GM19438 (cell line): ENCODE measurements at regions not wholly inside any gene's neighbourhood (a gene's known extent, or its start where the extent isn't known, plus 50 kb on each side); places are given as distances from the start of the nearest gene placed in this dataset.
"Not testable (repeated sequence)": the region's sequence is repeated elsewhere in the genome, so short reads cannot be mapped to it uniquely, and the experiment has no call there.

Experiments used
- ATAC-seq: cut with Tn5 transposase; IDR thresholded peaks from one replicate; pipeline ENCODE4 v1.9.1; 2021; ENCODE audit warnings: low read depth; ENCODE audit not compliant: unreplicated experiment

- ATAC-seq: not testable (repeated sequence)
Observed at GRCh38 chr10:3634646-3635045, 150.4 kb downstream of the KLF6 start.

GRCh38 chr10:3631701-3632330 lies 153.2 kb downstream of the KLF6 start:
- ATAC-seq: no peak

GRCh38 chr10:3631291-3631690 lies 153.7 kb downstream of the KLF6 start:
- ATAC-seq: no peak

- ATAC-seq: peak; percentile 66
Observed at GRCh38 chr10:3625959-3626751, 158.9 kb downstream of the KLF6 start.

- no peak for ATAC-seq
Observed at GRCh38 chr10:3624367-3624766, 160.6 kb downstream of the KLF6 start.

- ATAC-seq: peak; percentile 43
Observed at GRCh38 chr10:3623746-3624145, 161.3 kb downstream of the KLF6 start.

GRCh38 chr10:3622845-3623621 lies 162.0 kb downstream of the KLF6 start:
- no peak for ATAC-seq

GRCh38 chr10:3622427-3622826 lies 162.6 kb downstream of the KLF6 start:
- ATAC-seq: no peak

- ATAC-seq: no peak
Observed at GRCh38 chr10:3620818-3621217, 164.2 kb downstream of the KLF6 start.

GRCh38 chr10:3619241-3619640 lies 165.8 kb downstream of the KLF6 start:
- no peak for ATAC-seq

GRCh38 chr10:3616880-3617279 lies 168.1 kb downstream of the KLF6 start:
- ATAC-seq: no peak

GRCh38 chr10:3613318-3613717 lies 171.7 kb downstream of the KLF6 start:
- ATAC-seq: no peak

- ATAC-seq: no peak
Observed at GRCh38 chr10:3612183-3613001, 172.6 kb downstream of the KLF6 start.

GRCh38 chr10:3606309-3606708 lies 178.7 kb downstream of the KLF6 start:
- ATAC-seq: no peak

- ATAC-seq: no peak
Observed at GRCh38 chr10:3605882-3606281, 179.1 kb downstream of the KLF6 start.

- ATAC-seq: no peak
Observed at GRCh38 chr10:3595736-3596135, 189.3 kb downstream of the KLF6 start.

- ATAC-seq: no peak
Observed at GRCh38 chr10:3593611-3594010, 191.4 kb downstream of the KLF6 start.

GRCh38 chr10:3592424-3592823 lies 192.6 kb downstream of the KLF6 start:
- no peak for ATAC-seq

GRCh38 chr10:3588816-3589215 lies 196.2 kb downstream of the KLF6 start:
- no peak for ATAC-seq

GRCh38 chr10:3588346-3588745 lies 196.7 kb downstream of the KLF6 start:
- ATAC-seq: no peak
